Endodermal cell (in vitro differentiated cells): ENCODE measurements at regions not wholly inside any gene's neighbourhood (a gene's known extent, or its start where the extent isn't known, plus 50 kb on each side); places are given as distances from the start of the nearest gene placed in this dataset.
"Not testable (repeated sequence)": the region's sequence is repeated elsewhere in the genome, so short reads cannot be mapped to it uniquely, and the experiment has no call there.

Source experiments
- DNase-seq: peaks from one replicate; pipeline ENCODE4 v3.0.0-alpha.2; 2017
- H3K27ac ChIP-seq: 2 replicates; pipeline ENCODE4 v1.5.1; 2013; ENCODE audit warnings: mild to moderate bottlenecking, low read depth, low read length, moderate library complexity
- H3K27me3 ChIP-seq: 2 replicates; pipeline ENCODE4 v1.6.1; 2013; ENCODE audit warnings: mild to moderate bottlenecking, low read length, moderate library complexity; ENCODE audit not compliant: insufficient read depth, control insufficient read depth, poor library complexity, severe bottlenecking
- H3K36me3 ChIP-seq: 2 replicates; pipeline ENCODE4 v1.7.0; 2013; ENCODE audit warnings: mild to moderate bottlenecking, low read length, moderate library complexity; ENCODE audit not compliant: control insufficient read depth, insufficient read depth
- H3K4me1 ChIP-seq: one replicate; pipeline ENCODE4 v1.7.0; 2013; ENCODE audit warnings: low read length; ENCODE audit not compliant: control insufficient read depth, insufficient read depth
- H3K4me3 ChIP-seq: 2 replicates; pipeline ENCODE4 v1.5.1; 2013; ENCODE audit warnings: mild to moderate bottlenecking, low read length, moderate library complexity
- H3K9ac ChIP-seq: 2 replicates; pipeline ENCODE4 v1.6.1; 2013; ENCODE audit warnings: mild to moderate bottlenecking, low read length, moderate library complexity; ENCODE audit not compliant: poor library complexity, severe bottlenecking; ENCODE audit errors: extremely low read depth
- H3K9me3 ChIP-seq: 2 replicates; pipeline ENCODE4 v1.6.1; 2013; ENCODE audit warnings: mild to moderate bottlenecking, low read length, moderate library complexity; ENCODE audit not compliant: control insufficient read depth
- H3K27ac Mint-ChIP-seq: 2 replicates; pipeline ENCODE4 v1.8.0; 2020; ENCODE audit warnings: mixed read lengths
- H3K27me3 Mint-ChIP-seq: 2 replicates; pipeline ENCODE4 v1.8.0; 2021; ENCODE audit warnings: mild to moderate bottlenecking, mixed read lengths; ENCODE audit not compliant: insufficient read depth
- H3K36me3 Mint-ChIP-seq: 2 replicates; pipeline ENCODE4 v1.8.0; 2020; ENCODE audit warnings: low read depth, mixed read lengths
- H3K4me1 Mint-ChIP-seq: 2 replicates; pipeline ENCODE4 v1.8.0; 2020; ENCODE audit warnings: mixed read lengths
- H3K4me3 Mint-ChIP-seq: 2 replicates; pipeline ENCODE4 v1.8.0; 2020; ENCODE audit warnings: mild to moderate bottlenecking, moderate library complexity, mixed read lengths
- H3K9me3 Mint-ChIP-seq: 2 replicates; pipeline ENCODE4 v1.8.0; 2020; ENCODE audit warnings: mild to moderate bottlenecking, mixed read lengths
- WGBS, 2 experiments: methylation state at CpG; one replicate each; pipeline versions ENCODE4 v1.1.5 to v1.1.7; 2013; ENCODE audit warnings: missing lambda C conversion rate in 2 of 2, mixed read lengths in 1 of 2; ENCODE audit not compliant: insufficient coverage in 1 of 2, insufficient read length in 1 of 2; 5-methylcytosine and 5-hydroxymethylcytosine counted together
- TF ChIP-seq, protein P1 (sequence below): fragments of 200-600 bp; sonication (generic); conservative IDR thresholded peaks from 2 replicates; pipeline ENCODE4 v1.5.0; 2021; ENCODE audit warnings: antibody characterized with exemption, mild to moderate bottlenecking

- Histone ChIP-seq H3K9me3 (peaks cover 14% of the 10 kb centered on the region), H3K4me3 (no peak overlapping the region), H3K27me3 (no peaks in the 10 kb centered on the region), H3K9ac (no peak overlapping the region), H3K4me1 (no peaks in the 10 kb centered on the region), H3K36me3 (no peaks in the 10 kb centered on the region), H3K27ac (no peak overlapping the region)
- peaks cover 30% of the 10 kb centered on the region for H3K9me3 Mint-ChIP-seq
- H3K36me3 Mint-ChIP-seq: no peaks in the 10 kb centered on the region
- no peak overlapping the region for H3K4me3 Mint-ChIP-seq
- TF ChIP-seq, protein P1, sequence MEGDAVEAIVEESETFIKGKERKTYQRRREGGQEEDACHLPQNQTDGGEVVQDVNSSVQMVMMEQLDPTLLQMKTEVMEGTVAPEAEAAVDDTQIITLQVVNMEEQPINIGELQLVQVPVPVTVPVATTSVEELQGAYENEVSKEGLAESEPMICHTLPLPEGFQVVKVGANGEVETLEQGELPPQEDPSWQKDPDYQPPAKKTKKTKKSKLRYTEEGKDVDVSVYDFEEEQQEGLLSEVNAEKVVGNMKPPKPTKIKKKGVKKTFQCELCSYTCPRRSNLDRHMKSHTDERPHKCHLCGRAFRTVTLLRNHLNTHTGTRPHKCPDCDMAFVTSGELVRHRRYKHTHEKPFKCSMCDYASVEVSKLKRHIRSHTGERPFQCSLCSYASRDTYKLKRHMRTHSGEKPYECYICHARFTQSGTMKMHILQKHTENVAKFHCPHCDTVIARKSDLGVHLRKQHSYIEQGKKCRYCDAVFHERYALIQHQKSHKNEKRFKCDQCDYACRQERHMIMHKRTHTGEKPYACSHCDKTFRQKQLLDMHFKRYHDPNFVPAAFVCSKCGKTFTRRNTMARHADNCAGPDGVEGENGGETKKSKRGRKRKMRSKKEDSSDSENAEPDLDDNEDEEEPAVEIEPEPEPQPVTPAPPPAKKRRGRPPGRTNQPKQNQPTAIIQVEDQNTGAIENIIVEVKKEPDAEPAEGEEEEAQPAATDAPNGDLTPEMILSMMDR: no peak
- H3K4me1 Mint-ChIP-seq: no peaks in the 10 kb centered on the region
- no peak for DNase-seq
- 96% methylated on average over 2 of the region's 2 CpGs; no CpG with 5 or more reads in 1 of the 2 experiments for WGBS, 2 experiments
- no peak overlapping the region for H3K27ac Mint-ChIP-seq
- peaks cover 2% of the 10 kb centered on the region for H3K27me3 Mint-ChIP-seq
These were observed 98.3 kb upstream of the TMEM17 start for GRCh38 chr2:62604336-62604735.

- TF ChIP-seq, protein P1: no peak
- H3K4me1 Mint-ChIP-seq: no peaks in the 10 kb centered on the region
- H3K4me3 ChIP-seq: no peak overlapping the region
- H3K27me3 Mint-ChIP-seq: peaks cover 2% of the 10 kb centered on the region
- H3K36me3 ChIP-seq: no peaks in the 10 kb centered on the region
- H3K4me1 ChIP-seq: no peaks in the 10 kb centered on the region
- WGBS, 2 experiments: 83 to 88% methylated on average over 1 to 2 of the region's 2 CpGs
- H3K36me3 Mint-ChIP-seq: no peaks in the 10 kb centered on the region
- H3K27ac Mint-ChIP-seq: no peak overlapping the region
- H3K9ac ChIP-seq: no peak overlapping the region
- DNase-seq: no peak
- peaks cover 30% of the 10 kb centered on the region for H3K9me3 Mint-ChIP-seq
- no peak overlapping the region for H3K27ac ChIP-seq
- H3K4me3 Mint-ChIP-seq: no peak overlapping the region
- peaks cover 14% of the 10 kb centered on the region for H3K9me3 ChIP-seq
- no peaks in the 10 kb centered on the region for H3K27me3 ChIP-seq
These were observed 97.2 kb upstream of the TMEM17 start for GRCh38 chr2:62603154-62603712.

- WGBS, 2 experiments: 93 to 100% methylated on average over 2 to 6 of the region's 6 CpGs
- H3K4me3 Mint-ChIP-seq, H3K27ac Mint-ChIP-seq: not testable (repeated sequence)
These were observed 93.8 kb upstream of the TMEM17 start for GRCh38 chr2:62599674-62600410.

More at GRCh38 chr2:62599674-62600410, 93.8 kb upstream of the TMEM17 start:
- not testable (repeated sequence) for H3K9ac ChIP-seq, H3K4me1 ChIP-seq, H3K27me3 Mint-ChIP-seq, H3K27ac ChIP-seq, DNase-seq, H3K36me3 ChIP-seq, H3K36me3 Mint-ChIP-seq, H3K27me3 ChIP-seq, H3K4me1 Mint-ChIP-seq, H3K4me3 ChIP-seq
- peaks cover 10% of the 10 kb centered on the region for H3K9me3 ChIP-seq
- H3K9me3 Mint-ChIP-seq: peaks cover 20% of the 10 kb centered on the region
